ENCODE measurements at regions not wholly inside any gene's neighbourhood (a gene's known extent, or its start where the extent isn't known, plus 50 kb on each side); places are given as distances from the start of the nearest gene placed in this dataset.

DNA sequence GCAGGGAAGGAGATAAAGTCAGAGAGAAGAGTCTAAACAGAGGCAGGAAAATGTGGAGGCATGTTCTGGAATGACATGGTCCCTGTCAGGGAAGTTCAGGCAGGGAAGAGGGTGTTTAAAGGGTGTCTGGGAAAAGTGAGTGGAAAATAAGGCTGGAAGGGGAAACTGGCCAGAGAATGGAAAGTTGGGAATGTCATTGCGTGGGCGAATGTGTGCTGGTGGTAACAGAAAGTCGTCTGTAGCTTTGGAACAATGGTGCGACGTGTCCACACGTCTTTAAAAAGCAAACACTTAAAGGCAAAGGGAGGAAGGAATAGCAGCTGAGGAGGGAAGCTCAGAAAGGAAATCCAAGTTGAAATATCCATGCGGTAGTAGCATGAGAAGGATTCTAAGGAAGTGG, 469.5 kb upstream of the SALL3 start:
- no peak overlapping the region for H2AFZ ChIP-seq (ENCODE audit: low read depth, low read length)
- H3K27ac ChIP-seq (ENCODE audit: low read length): no peak overlapping the region
- H3K4me1 ChIP-seq (ENCODE audit: low read length): no peaks in the 10 kb centered on the region
- TF ChIP-seq EZH2phosphoT487 (IDR thresholded peaks at IDR 0.05; ENCODE audit: low read depth): no peak
- TF ChIP-seq, protein P1, sequence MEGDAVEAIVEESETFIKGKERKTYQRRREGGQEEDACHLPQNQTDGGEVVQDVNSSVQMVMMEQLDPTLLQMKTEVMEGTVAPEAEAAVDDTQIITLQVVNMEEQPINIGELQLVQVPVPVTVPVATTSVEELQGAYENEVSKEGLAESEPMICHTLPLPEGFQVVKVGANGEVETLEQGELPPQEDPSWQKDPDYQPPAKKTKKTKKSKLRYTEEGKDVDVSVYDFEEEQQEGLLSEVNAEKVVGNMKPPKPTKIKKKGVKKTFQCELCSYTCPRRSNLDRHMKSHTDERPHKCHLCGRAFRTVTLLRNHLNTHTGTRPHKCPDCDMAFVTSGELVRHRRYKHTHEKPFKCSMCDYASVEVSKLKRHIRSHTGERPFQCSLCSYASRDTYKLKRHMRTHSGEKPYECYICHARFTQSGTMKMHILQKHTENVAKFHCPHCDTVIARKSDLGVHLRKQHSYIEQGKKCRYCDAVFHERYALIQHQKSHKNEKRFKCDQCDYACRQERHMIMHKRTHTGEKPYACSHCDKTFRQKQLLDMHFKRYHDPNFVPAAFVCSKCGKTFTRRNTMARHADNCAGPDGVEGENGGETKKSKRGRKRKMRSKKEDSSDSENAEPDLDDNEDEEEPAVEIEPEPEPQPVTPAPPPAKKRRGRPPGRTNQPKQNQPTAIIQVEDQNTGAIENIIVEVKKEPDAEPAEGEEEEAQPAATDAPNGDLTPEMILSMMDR (IDR thresholded peaks at IDR 0.05; ENCODE audit: low read depth, low read length): no peak
- no peaks in the 10 kb centered on the region for H3K27me3 ChIP-seq (ENCODE audit: low read depth, low read length)
- H3K79me2 ChIP-seq (ENCODE audit: low read length): no peaks in the 10 kb centered on the region
- H3K9ac ChIP-seq (ENCODE audit: low read length): no peak overlapping the region
- H3K4me3 ChIP-seq (ENCODE audit: low read length): no peak overlapping the region
- peaks cover 7% of the 10 kb centered on the region; the same call in 1 of the 2 replicates for H3K9me3 ChIP-seq (ENCODE audit: insufficient read depth, low read length)
- no peaks in the 10 kb centered on the region for H3K36me3 ChIP-seq (replicated peaks; ENCODE audit: low read depth, low read length)
- no peak overlapping the region for H3K4me2 ChIP-seq (ENCODE audit: low read length)
- H4K20me1 ChIP-seq (ENCODE audit: insufficient read depth, low read length): no peaks in the 10 kb centered on the region

DNA sequence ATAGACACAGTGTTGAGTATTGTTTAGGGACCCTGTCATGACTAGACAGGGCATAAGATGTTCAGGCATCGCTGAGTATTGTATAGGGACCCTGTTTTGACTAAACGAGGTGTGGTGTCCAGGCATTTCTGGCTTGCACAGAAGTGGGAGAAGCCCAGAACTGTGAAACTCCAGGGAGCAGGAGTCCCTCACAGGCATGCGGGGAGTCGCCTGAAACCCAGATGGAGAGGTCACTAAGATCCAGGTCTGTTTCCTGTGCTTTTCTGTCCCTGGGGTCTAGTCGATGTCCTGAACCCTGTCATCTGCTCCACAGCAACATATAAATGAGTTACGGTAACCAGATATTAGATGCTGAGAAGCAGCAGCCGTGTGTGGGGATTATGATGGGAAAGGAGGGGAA, 469.0 kb upstream of the SALL3 start:
- H4K20me1 ChIP-seq (ENCODE audit: insufficient read depth, low read length): no peaks in the 10 kb centered on the region
- H2AFZ ChIP-seq (ENCODE audit: low read depth, low read length): no peak overlapping the region
- TF ChIP-seq, protein P1 (IDR thresholded peaks at IDR 0.05; ENCODE audit: low read depth, low read length): no peak
- TF ChIP-seq EZH2phosphoT487 (IDR thresholded peaks at IDR 0.05; ENCODE audit: low read depth): no peak
- no peaks in the 10 kb centered on the region for H3K36me3 ChIP-seq (replicated peaks; ENCODE audit: low read depth, low read length)
- no peaks in the 10 kb centered on the region for H3K4me1 ChIP-seq (ENCODE audit: low read length)
- no peak overlapping the region for H3K4me3 ChIP-seq (ENCODE audit: low read length)
- no peaks in the 10 kb centered on the region for H3K27me3 ChIP-seq (ENCODE audit: low read depth, low read length)
- H3K27ac ChIP-seq (ENCODE audit: low read length): no peak overlapping the region
- H3K9me3 ChIP-seq (ENCODE audit: insufficient read depth, low read length): peaks cover 3% of the 10 kb centered on the region; the same call in 1 of the 2 replicates
- no peak overlapping the region for H3K9ac ChIP-seq (ENCODE audit: low read length)
- no peaks in the 10 kb centered on the region for H3K79me2 ChIP-seq (ENCODE audit: low read length)
- no peak overlapping the region for H3K4me2 ChIP-seq (ENCODE audit: low read length)

GRCh38 chr18:78511666-78512601, 467.7 kb upstream of the SALL3 start:
- Histone ChIP-seq H3K9ac (ENCODE audit: low read length) (no peak overlapping the region), H3K4me3 (ENCODE audit: low read length) (no peak overlapping the region), H3K27me3 (ENCODE audit: low read depth, low read length) (no peaks in the 10 kb centered on the region), H3K4me2 (ENCODE audit: low read length) (no peak overlapping the region), H3K36me3 (replicated peaks; ENCODE audit: low read depth, low read length) (no peaks in the 10 kb centered on the region), H3K27ac (ENCODE audit: low read length) (no peak overlapping the region), H3K4me1 (ENCODE audit: low read length) (no peaks in the 10 kb centered on the region), H4K20me1 (ENCODE audit: insufficient read depth, low read length) (no peaks in the 10 kb centered on the region), H3K9me3 (ENCODE audit: insufficient read depth, low read length) (0 out of 2 replicates have a peak, but pooled peaks cover 3% of the 10 kb centered on the region), H3K79me2 (ENCODE audit: low read length) (no peaks in the 10 kb centered on the region), H2AFZ (ENCODE audit: low read depth, low read length) (no peak overlapping the region)
- no peak for TF ChIP-seq EZH2phosphoT487 (IDR thresholded peaks at IDR 0.05; ENCODE audit: low read depth)
- TF ChIP-seq, protein P1 (IDR thresholded peaks at IDR 0.05; ENCODE audit: low read depth, low read length): no peak

GRCh38 chr18:78514910-78515670, 464.5 kb upstream of the SALL3 start:
- Histone ChIP-seq H3K4me2 (ENCODE audit: low read length) (no peak overlapping the region), H3K79me2 (ENCODE audit: low read length) (no peaks in the 10 kb centered on the region), H3K9me3 (ENCODE audit: insufficient read depth, low read length) (0 out of 2 replicates have a peak, but pooled peaks cover 4% of the 10 kb centered on the region), H3K36me3 (replicated peaks; ENCODE audit: low read depth, low read length) (no peaks in the 10 kb centered on the region), H3K4me3 (ENCODE audit: low read length) (no peak overlapping the region), H4K20me1 (ENCODE audit: insufficient read depth, low read length) (no peaks in the 10 kb centered on the region), H3K27ac (ENCODE audit: low read length) (no peak overlapping the region), H3K4me1 (ENCODE audit: low read length) (no peaks in the 10 kb centered on the region), H3K27me3 (ENCODE audit: low read depth, low read length) (no peaks in the 10 kb centered on the region), H2AFZ (ENCODE audit: low read depth, low read length) (no peak overlapping the region), H3K9ac (ENCODE audit: low read length) (no peak overlapping the region)
- TF ChIP-seq, protein P1 (IDR thresholded peaks at IDR 0.05; ENCODE audit: low read depth, low read length): no peak
- no peak for TF ChIP-seq EZH2phosphoT487 (IDR thresholded peaks at IDR 0.05; ENCODE audit: low read depth)
